ENCODE measurements at regions not wholly inside any gene's neighbourhood (a gene's known extent, or its start where the extent isn't known, plus 50 kb on each side); places are given as distances from the start of the nearest gene placed in this dataset.
"Not testable (repeated sequence)": the region's sequence is repeated elsewhere in the genome, so short reads cannot be mapped to it uniquely, and the experiment has no call there.

DNA sequence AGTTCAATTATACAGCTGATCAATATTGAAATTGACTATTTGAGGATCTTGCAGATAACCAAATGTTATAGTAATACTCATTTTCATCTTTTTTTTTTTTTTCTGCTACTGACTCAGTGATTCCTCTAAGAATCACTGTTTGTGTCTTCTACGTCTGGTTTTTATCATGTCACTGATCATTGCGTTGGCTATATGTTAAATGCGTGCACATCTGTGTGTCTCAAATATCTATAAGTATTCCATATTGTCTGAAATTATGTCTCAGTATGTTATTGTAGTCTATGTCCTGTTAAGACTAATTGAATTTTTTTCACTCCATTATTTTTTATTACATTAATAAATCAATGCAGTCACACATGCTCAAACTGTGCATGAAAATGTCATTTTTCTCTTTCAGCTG is 200.5 kb downstream of the PCDH20 start:
- no peak for DNase-seq (ENCODE audit: low spot score)

DNA sequence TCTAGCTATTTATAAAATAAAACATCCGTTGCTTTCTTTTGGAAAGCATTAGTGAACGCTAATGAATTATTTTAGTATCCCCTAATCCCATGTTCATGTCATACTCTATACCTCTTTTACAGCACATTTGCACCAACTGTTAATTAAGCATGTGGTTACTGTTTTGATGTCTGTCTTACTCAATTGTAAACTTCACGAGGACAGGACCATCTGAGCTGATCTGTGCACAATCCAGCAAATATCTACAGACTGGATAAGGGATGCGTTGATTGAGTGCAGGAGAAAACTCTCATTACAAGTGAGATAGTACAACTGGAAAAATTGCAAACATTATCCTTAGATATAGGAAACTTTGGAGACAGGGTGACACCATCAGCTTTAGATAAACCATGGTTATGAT is 201.1 kb downstream of the PCDH20 start:
- no peak for DNase-seq (ENCODE audit: low spot score)

DNA sequence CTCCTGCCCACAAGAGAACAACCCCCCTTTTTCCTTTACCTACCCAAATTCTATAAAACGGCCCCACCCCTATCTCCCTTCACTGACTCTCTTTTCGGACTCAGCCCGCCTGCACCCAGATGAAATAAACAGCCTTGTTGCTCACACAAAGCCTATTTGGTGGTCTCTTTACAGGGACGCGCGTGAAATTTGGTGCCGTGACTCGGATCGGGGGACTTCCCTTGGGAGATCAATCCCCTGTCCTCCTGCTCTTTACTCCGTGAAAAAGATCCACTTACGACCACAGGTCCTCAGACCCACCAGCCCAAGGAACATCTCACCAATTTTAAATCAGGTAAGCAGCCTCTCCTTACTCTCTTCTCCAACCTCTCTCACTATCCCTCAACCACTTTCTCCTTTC is 209.8 kb downstream of the PCDH20 start:
- not testable (repeated sequence) for DNase-seq (ENCODE audit: low spot score)

DNA sequence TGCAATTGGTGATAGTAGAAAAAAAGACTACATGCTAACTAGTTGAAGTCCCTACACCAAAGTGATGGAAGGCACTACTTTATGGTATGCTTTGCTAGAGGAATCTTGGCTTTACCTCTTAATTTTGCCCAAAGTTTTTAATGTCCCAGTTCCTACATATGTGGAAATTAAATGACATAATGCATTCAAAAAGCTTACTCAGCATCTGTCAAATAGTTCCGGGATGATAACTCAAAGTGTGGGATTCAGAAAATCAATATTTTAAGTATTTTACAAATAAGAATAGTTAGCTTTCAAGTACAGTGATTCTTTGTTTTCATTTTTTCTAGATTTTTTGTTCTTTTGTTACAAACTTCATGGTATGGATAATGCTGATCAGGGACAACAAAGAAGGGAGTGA is 211.6 kb downstream of the PCDH20 start:
- DNase-seq (ENCODE audit: low spot score), result no peak

DNA sequence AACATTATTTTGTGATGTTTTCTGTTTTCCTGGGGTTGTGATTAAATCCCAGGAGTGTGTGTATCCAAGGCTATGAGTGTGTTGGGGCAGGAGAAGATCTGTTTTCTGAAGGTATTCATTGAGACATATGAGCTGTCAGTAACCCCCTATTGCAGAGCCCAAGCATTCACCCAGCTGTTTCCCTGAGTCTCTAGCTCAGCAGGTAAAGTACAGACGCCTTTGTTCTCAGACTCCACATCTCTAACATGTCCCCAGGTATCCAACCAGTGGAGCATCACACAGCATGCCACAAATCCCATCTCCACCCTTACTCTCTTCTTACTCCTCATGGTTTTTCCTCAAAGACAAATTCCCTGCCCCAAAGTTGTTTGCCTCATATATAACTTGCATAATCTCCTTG is 213.6 kb downstream of the PCDH20 start:
- DNase-seq (ENCODE audit: low spot score), result no peak

DNA sequence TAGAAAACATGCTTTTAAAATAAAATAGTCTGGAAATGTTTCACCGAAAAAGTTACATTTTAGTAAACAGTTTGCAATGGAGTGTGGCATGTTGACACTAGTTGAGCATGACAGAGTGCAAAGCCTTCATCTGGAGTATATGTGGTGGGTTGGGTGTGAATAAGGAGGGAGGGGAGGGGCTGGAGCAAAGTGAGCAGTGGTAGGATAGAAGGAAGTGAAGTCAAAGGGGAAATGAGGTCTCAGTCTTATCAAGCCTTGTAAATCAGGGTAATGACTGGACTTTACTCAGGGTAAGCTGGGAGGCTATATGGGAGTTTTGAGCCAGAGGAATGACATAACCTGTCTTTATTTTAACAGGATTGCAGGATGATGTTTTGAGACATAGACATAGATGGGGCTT is 222.8 kb downstream of the PCDH20 start:
- DNase-seq (ENCODE audit: low spot score), result no peak

DNA sequence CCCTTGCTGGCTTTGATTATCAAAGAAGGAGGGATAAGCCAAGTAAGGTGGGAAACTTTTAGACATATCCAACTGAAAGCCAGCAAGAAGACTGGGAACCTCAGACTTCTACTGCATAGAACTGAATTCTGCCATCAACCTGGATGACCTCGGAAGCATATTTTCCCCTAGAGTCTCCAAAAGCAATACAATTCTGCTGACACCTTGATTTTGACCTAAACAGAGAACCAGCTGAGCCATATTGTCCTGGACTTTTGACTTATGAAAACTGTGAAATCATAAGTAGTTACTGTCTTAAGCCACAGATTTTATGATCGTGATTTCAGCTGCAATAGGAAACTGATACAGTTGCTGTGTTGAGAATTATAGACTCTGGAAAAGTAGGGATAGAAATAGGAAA is 227.6 kb downstream of the PCDH20 start:
- DNase-seq (ENCODE audit: low spot score), result no peak

- peak; percentile 8 for DNase-seq (ENCODE audit: low spot score)
Observed at GRCh38 chr13:61187471-61187870, 228.2 kb downstream of the PCDH20 start.

GRCh38 chr13:61183670-61184069 is 232.0 kb downstream of the PCDH20 start:
- no peak for DNase-seq (ENCODE audit: low spot score)

DNA sequence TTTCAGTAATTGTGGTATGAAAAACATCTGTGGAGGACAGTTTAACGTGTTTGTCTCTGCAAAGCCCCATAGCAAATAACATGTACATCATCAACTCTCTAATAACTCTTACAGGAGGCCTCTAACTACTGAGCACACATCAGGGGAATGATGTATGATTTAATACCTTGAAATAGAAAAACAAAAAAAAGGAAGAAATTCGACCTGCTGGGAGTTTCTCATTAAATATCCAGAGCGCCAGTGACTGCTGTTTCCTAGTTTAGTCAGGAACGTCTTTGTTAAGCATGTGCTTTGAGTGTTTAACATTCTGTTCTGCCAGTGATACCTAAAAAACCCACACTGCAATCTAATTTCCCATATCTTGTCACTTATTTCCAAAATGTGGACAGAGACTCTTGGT is 235.4 kb downstream of the PCDH20 start:
- no peak for DNase-seq (ENCODE audit: low spot score)

GRCh38 chr13:61179741-61180140 is 235.9 kb downstream of the PCDH20 start:
- DNase-seq (ENCODE audit: low spot score), result no peak

DNA sequence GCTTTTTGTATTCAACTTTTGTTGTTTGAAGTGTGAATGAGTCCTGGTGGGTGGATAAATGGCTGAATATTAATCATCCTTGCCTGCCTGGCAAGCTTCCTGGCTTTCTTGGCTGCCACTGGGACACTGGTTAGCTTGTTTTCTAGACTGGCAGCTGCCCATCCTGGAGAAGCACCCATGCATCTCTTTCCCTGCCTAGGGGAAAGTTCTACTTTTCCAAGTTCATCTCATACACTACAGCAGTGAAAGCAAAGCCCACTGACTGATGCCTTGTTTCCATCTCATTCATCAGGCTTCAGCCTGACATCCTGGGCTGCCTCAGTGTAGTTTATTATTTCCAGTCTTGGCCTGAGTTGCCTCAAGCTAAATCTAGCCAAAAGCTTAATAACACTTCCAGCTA is 244.8 kb downstream of the PCDH20 start:
- no peak for DNase-seq (ENCODE audit: low spot score)

DNA sequence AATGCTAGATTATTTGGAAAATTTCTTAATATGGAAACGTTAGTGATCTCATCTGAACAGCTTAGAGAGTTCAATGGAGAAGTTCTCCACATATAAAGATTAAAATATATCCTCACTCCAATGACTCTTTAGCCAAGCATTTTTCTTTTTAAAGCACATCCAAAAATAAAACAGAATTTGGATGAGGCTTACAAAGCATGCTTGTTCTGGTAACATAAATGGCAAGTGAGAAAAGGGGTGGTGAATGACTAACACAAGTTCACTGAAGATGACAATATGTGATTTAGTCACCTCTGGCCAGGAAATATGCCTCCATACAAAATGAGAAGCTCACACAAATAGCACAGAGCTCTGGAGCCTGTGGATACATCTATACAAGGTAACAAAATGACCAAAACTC is 253.0 kb downstream of the PCDH20 start:
- peak; percentile 20 for DNase-seq (ENCODE audit: low spot score)

- DNase-seq (ENCODE audit: low spot score), result no peak
Observed at GRCh38 chr13:61162106-61162505, 253.5 kb downstream of the PCDH20 start.

DNA sequence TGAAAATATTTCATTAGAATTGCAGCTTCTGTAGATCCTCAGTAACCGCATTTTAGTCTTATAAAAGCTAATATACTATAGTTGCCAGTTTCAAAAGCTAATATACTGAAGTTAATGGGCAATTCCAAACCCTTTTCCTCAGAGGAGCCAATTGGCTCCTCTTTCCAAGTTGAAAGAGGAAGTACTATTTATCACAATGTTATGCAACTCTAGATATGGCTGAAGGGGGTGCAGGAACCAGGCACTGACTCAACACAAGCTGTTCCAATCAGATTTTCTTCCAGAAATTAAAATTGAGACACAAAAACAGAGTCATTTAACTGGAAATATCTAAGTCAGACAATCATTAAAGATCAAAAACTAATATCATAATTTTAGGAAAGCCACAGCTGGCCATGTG is 258.9 kb downstream of the PCDH20 start:
- DNase-seq (ENCODE audit: low spot score), result no peak

GRCh38 chr13:61151062-61151461 is 264.6 kb downstream of the PCDH20 start:
- no peak for DNase-seq (ENCODE audit: low spot score)

GRCh38 chr13:61149331-61149730 is 266.3 kb downstream of the PCDH20 start:
- no peak for DNase-seq (ENCODE audit: low spot score)

DNA sequence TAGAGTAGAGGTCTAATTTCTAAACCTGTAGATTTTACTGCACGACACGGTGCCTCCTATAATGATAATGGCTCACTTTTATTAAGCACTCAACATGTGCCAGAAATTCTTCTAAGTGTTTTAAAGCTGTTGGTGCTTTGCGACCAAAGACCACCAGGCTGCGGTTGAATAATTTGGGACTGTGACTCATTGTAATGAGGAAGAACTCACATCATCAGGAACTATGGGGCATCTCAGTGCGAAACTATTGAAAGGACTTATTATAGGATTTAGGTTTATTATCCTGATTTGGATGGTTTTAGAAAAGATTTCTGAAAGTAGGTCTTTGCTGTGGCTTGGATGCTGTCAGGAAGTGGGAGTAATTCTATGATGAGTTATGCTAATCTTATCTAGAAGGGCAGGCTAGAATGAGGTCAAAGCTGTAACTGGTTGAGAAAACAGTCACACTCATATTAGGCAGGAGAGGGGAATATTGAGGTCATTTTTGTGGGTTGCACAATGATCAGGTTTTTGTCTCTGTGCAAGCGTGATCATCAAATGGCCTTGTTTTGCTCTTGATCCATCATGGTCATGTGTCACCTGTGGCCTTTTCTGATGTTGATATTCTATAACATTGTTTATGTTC is 266.8 kb downstream of the PCDH20 start:
- DNase-seq (ENCODE audit: low spot score), result no peak

DNA sequence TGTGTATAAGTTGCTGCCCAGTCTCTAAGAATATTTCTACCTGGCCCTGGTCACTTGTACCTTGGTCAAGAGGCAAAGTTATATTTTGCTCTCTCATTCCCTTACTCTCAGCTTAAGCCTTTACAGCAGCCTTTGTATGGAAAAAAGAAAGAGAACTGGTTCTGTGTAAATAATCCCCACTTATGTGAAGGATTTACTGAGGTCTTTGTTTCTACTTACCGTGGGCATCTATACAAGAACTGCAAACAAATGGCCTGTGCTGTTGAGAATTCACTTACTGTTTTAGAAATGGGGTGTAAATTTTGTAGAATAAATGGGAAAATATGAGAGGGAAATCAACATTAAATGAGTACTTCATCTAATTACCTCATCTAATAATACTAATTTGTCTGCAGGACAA is 267.4 kb downstream of the PCDH20 start:
- no peak for DNase-seq (ENCODE audit: low spot score)

DNA sequence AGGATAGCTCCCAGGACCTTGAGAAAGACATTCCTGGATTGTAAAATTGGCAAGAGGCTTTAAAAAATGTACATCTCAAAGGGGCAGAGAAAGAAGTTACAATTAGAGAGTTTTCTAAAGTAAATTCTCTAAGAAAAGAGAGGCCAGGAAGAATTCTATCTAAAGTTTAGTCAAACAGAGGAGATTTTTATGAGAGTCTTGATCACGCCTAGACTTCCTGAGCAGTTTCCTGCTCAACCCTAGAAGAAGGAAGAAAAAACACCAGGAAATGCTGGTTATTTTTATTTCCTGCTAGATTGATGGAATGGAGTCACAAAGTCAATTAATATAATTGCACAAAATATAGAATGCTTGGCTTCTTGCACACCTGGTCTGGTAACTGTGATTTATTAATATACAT is 269.1 kb downstream of the PCDH20 start:
- DNase-seq (ENCODE audit: low spot score), result no peak

DNA sequence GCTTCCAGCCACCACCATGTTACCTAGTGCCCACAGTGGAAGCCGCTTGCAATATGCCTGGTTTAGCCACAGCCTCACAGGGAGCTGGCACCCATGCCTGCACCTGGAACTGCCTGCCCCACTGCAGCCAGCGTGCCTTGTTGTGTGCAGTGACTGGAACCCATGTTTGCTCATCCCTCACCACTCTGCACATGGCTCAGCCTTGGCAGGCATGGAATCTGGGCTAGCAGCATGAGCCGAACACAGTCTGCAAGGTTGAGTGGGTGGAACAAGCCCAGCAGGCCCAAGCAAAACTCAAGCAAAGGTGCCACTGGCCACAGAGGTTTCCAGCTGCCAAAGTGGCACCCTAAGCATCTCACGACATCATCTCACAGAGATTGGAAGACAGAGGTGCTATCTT is 269.5 kb downstream of the PCDH20 start:
- no peak for DNase-seq (ENCODE audit: low spot score)

GRCh38 chr13:61144834-61145593 is 270.6 kb downstream of the PCDH20 start:
- no peak for DNase-seq (ENCODE audit: low spot score)

DNA sequence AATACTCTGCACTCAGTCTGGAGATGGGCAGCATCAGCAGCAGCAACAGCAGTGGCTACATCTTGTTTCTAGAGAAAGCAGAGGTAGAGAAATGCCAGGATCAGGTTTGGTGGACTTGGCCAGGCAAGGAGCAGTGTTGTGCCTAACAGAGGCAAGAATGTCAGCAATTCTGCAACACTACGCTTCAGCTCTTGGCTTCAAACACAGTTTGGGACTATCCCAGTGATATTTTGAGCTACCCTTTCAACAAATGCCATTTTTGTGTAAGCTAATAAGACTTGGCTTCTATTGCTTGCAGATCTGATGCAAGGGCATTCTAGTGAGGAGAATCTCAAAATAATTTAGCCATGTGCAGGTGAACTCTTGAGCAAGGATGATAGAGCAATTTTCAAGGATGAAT is 271.3 kb downstream of the PCDH20 start:
- DNase-seq (ENCODE audit: low spot score), result no peak

- DNase-seq (ENCODE audit: low spot score), result peak; percentile 6
Observed at GRCh38 chr13:61142506-61142905, 273.1 kb downstream of the PCDH20 start.

Data from RKO (cell line).